ENCODE measurements at regions not wholly inside any gene's neighbourhood (a gene's known extent, or its start where the extent isn't known, plus 50 kb on each side); places are given as distances from the start of the nearest gene placed in this dataset.
"Not testable (repeated sequence)": the region's sequence is repeated elsewhere in the genome, so short reads cannot be mapped to it uniquely, and the experiment has no call there.

GRCh38 chr6:126202707-126203106 is 137.2 kb upstream of the CENPW start:
- no peak for DNase-seq (ENCODE audit: low read depth in 3 of 3, low spot score in 2 of 3)

DNA sequence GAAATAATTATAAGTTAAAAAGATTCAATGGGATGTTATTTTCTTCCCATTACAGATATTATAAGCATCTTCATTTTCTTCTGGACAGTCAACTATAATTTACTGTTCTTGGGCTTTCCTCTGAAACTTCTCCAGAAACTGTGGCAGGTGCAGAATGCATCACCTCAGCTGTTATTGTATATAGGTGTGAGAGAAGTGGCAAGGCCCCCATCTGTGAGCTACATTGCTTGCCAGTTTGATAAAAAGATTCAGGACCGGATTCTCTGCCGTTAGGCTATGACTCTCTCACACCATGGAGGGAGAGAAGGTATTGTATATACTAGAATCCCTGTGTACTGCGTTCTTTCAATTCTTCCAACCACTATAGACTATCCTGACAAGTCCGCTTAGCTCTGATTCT is 135.8 kb upstream of the CENPW start:
- no peak for DNase-seq (ENCODE audit: low read depth in 3 of 3, low spot score in 2 of 3)

DNA sequence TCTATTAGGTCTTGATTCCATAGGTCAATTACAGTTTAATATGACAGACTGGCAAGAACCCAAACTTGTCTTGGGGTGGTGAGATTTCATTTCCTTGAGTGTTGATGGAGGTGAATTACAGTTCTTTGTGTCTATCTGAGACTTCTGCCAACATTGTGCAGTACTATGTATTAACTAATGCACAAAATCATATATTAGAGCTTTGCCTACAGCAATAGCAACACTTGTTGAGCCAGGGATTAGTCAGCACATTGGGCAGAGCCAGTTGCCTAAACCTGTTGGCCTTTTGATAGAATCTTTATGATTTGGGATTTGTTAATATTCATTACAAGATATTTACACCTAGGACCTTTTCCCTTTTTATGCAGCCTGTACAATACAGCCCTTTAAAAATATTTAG is 135.3 kb upstream of the CENPW start:
- DNase-seq (ENCODE audit: low read depth in 3 of 3, low spot score in 2 of 3) = no peak

GRCh38 chr6:126206504-126207246 is 133.2 kb upstream of the CENPW start:
- no peak for DNase-seq (ENCODE audit: low read depth in 3 of 3, low spot score in 2 of 3)

DNA sequence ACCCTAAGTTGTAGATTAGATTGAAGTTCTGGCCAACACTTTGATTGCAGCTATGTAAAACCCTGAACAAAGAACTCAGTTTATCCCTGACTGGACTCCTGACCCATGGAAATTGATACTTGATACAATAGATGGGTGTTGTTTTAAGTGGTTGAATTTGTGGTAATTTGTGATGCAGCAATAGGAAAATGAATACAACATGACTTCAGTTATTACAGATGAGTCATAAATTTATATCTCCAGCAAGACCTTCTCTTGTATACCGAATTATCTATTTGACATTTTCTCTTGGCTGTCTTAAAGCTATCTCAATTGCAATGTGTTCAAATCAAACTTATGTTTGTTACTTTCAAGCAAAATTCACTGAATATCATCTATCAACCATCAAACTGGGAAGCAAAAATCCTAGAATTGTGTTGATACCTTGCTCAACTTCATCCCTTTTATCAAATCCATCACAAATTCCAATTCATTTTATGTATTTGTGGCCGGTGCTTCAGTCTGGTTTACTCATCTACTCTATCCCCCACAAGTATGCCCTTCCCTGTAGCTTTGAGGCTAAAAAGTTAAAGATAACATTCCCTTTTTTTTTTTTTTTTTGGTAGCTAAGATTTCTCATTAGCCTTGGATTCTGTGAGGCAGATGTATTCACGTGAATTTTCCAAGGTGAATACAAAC is 129.4 kb upstream of the CENPW start:
- DNase-seq (ENCODE audit: low read depth in 3 of 3, low spot score in 2 of 3) = no peak

DNA sequence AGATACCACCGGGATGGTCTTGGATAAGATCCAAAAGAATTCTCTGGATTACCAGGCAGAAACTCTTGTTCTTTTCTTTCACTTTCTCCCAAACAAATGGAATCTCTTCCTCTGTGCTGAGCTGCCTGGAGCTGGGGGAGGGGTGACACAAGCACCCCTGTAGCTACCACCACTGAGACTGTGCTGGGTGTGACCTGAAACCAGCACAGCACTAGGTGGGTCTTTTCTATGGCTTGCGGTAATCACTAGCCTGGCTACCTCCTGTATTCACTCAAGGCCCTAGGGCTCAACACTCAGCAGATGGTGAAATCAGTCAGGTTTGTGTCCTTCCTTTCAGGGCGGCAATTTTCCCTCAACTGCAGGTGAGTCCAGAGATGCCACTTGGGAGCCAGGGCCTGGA is 122.4 kb upstream of the CENPW start:
- no peak for DNase-seq (ENCODE audit: low read depth in 3 of 3, low spot score in 2 of 3)

- not testable (repeated sequence) for DNase-seq (ENCODE audit: low read depth in 3 of 3, low spot score in 2 of 3)
Observed at GRCh38 chr6:126220901-126221300, 119.0 kb upstream of the CENPW start.

DNA sequence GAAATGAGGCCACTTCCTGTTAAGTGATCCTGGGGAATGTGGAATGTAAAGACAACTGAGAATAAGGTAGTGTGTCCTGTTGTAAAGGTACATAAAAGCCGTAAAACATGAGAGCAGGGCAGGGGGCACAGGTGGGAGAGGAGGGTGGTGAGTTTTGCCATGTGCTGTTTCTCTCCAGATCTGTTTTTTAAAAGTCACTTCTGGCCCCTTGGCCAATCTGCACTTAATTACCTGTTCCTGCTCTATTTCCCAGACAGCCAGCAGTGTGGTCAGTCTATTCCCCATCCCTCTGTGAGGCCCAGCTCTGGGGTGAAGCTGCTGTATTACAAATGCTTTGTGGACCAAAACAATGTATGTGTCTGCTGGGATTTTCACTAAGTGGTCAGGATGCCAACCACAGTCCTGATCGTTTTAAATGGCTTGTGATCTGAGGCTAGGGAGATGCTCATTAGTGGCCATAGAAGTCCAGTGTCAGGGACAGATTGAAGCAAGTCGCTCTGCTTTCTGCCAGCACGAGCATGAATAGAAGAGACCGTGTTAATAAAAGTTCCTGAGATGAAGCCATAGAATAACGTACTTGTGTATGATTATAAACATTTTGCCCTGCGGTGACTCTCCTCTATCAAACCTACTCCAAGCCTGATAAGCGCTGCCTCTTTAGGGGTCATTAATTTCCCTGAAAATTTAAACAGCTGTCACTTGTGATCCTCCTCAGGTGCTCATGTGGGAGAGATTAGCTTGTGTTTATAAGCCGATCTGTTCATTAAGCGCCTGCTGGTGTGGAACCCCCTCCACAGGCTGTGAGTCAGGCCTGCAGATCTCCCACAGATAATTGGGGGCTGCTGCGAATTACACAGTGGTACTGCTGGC is 111.8 kb upstream of the CENPW start:
- DNase-seq (ENCODE audit: low read depth in 3 of 3, low spot score in 2 of 3) = peak; percentile 36 to 64 (median 53)

- no peak for DNase-seq (ENCODE audit: low read depth in 3 of 3, low spot score in 2 of 3)
Observed at GRCh38 chr6:126232671-126233070, 107.2 kb upstream of the CENPW start.

DNA sequence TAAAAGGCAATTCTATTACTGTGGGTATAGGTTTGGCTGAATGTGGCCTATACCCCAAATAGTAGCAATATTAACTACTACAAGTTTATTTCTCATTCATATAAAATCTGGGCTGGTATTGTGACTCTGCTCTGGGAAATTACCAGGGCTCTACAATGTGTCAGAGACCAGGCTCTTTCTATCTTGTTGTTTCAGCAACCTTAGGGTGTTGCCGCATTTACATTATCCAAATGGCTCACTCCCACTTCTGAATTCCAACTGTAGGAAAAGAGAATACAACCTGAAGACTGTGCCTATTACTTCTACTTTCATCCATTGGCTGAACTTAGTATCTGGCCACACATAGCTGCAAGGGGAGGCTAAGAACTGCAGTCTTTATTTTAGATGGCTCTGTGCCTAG is 106.7 kb upstream of the CENPW start:
- DNase-seq (ENCODE audit: low read depth in 3 of 3, low spot score in 2 of 3) = no peak

DNA sequence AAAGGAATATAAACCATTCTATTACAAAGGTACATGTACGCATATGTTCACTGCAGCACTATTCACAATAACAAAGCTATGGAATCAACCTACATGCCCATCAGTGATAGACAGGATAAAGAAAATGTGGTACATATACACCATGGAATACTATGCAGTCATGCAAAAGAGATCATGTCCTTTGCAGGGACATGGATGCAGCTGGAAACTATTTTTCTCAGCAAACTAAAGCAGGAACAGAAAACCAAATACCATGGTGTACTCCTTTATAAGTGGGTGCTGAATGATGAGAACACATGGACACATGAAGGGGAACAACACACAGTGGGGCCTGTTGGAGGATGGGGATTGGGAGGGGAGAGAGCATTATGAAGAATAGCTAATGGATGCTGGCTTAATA is 104.6 kb upstream of the CENPW start:
- DNase-seq (ENCODE audit: low read depth in 3 of 3, low spot score in 2 of 3) = no peak

DNA sequence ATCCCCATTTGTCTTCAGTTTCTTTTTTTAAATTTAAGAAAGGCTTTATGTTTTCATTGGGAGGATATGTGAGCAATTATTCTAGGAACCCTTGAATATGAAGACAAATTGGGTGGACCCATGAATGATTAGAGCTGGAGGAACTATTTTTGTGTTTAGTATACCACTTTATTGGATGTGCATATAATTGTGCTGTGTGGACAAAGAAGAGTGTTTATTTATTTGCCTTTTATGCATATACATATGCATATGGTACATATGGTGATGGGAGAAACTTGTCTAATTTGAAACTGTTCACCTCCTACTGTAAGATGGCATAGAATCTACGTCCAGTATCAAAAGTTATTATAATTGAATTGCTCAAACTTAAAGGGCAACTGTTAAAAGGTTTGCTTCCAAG is 94.8 kb upstream of the CENPW start:
- DNase-seq (ENCODE audit: low read depth in 3 of 3, low spot score in 2 of 3) = no peak

- no peak for DNase-seq (ENCODE audit: low read depth in 3 of 3, low spot score in 2 of 3)
Observed at GRCh38 chr6:126252154-126252553, 87.8 kb upstream of the CENPW start.

- no peak for DNase-seq (ENCODE audit: low read depth in 3 of 3, low spot score in 2 of 3)
Observed at GRCh38 chr6:126253431-126253830, 86.5 kb upstream of the CENPW start.

DNA sequence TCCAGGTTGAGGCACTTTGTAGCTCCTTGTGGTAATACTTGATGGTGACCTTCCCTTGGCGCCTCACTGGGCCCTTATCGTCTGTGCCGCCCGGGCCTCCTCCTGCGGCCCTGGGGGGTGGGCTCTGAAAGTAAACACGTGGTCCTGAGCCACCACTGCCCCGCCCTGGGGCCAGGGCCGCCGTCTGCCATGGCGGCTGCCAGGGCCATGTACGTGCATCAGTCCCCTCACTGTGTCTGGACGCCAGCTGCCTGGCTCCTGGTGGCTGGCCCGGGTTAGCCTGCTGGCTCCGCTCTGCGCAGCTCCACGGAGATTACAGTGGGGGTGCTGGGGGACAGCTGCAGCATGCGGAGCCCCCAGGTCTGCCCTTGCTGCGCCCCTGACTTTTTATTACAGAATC is 81.8 kb upstream of the CENPW start:
- no peak for DNase-seq (ENCODE audit: low read depth in 3 of 3, low spot score in 2 of 3)

GRCh38 chr6:126261792-126262421 is 78.0 kb upstream of the CENPW start:
- DNase-seq (ENCODE audit: low read depth in 3 of 3, low spot score in 2 of 3) = no peak

GRCh38 chr6:126264265-126264664 is 75.7 kb upstream of the CENPW start:
- DNase-seq (ENCODE audit: low read depth in 3 of 3, low spot score in 2 of 3) = no peak

GRCh38 chr6:126266664-126267063 is 73.3 kb upstream of the CENPW start:
- no peak for DNase-seq (ENCODE audit: low read depth in 3 of 3, low spot score in 2 of 3)

- no peak for DNase-seq (ENCODE audit: low read depth in 3 of 3, low spot score in 2 of 3)
Observed at GRCh38 chr6:126267626-126268025, 72.3 kb upstream of the CENPW start.

- no peak for DNase-seq (ENCODE audit: low read depth in 3 of 3, low spot score in 2 of 3)
Observed at GRCh38 chr6:126268092-126268491, 71.8 kb upstream of the CENPW start.

DNA sequence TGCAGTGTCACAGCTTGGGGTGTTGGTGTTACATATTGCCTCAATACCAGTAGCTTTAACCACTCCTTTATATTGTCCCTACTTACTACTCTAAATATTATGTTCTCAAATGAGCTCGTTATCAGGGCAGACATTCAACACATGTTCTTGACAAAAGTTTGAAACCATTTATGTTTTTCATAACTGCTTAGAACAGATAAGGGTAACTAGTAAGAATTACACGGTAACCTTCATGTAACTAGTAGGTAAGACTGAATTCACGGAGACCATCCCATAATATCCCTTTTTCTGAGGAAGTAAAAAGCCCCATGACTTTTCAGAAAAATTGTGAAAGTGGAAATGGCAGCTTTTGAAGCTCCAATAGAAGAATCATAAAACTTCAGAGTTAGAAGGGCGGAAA is 59.6 kb upstream of the CENPW start:
- no peak for DNase-seq (ENCODE audit: low read depth in 3 of 3, low spot score in 2 of 3)

All from right renal cortex interstitium (tissue), 3 donors.